ENCODE measurements at regions not wholly inside any gene's neighbourhood (a gene's known extent, or its start where the extent isn't known, plus 50 kb on each side); places are given as distances from the start of the nearest gene placed in this dataset.
A peak's percentile ranks its signal among the peaks of the same experiment; 100 is the strongest.

DNA sequence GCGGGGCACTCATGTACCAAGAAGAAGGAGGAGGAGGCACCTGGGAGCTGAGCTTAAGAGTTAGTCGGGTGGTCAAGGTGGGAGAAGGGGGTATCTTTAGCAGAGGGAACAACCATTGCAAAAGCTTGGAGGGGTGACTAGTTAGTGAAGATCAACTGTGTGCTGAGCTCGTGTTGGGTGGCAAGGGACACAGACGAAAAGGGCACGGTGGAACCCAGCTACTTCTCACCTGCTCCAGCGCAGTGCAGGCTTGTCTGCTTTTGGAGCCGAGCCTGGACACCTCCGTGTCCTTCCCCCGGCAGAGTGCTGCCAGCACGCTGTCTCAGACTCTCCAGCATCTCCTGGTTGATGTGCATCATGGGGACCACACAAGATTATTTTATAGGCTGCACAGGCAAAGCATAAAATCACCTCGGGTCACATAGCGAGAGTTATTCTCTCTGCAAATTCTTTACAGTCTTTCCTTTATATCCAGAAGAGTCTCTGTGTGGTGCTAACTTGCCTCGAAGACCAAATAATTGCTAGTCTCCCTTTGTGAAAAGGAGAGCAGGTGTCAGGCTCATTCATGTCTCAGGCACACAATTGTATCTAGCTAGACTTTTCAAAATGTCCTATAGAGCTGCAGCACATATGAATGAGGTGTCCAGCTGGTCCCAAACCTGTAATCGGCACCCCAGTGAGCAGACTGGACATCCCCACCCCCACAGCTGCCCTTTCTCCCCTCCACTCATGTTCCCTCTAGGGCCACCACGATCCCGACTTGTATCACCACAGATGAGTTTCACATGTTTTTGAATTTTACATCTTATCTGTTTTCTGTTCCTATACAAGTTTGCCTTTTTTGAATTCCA is 123.4 kb downstream of the CEBPB start:
- no peak for DNase-seq (ENCODE audit: low read depth)

DNA sequence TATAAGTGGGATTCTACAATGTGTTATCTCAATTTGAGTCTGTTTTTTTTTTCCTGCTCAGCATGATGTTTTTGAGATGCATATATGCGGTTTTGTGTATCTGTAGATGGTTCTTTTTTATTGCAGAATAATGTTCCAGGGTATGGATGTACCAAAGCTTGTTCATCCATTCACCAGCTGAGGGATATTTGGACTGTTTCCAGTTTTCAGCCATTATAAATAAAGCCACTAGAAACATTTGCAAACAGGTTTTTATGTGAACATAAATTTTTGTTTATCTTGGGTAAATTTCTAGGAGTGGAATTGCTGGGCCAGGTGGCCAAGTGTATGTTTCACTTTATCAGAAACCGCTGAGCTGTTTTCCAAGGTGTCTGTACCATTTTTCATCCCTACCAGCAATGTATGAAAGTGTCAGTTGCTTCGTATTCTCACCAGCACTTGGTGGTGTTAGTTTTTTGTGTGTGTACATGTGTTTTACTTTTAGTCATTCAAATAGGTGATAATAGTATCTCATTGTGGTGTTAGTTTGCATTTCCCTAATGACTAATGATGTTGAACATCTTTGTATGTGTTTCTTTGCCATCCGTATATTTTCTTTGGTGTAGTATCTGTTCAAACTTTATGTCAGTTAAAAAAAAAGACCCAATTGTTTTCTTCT is 124.2 kb downstream of the CEBPB start:
- no peak for DNase-seq (ENCODE audit: low read depth)

DNA sequence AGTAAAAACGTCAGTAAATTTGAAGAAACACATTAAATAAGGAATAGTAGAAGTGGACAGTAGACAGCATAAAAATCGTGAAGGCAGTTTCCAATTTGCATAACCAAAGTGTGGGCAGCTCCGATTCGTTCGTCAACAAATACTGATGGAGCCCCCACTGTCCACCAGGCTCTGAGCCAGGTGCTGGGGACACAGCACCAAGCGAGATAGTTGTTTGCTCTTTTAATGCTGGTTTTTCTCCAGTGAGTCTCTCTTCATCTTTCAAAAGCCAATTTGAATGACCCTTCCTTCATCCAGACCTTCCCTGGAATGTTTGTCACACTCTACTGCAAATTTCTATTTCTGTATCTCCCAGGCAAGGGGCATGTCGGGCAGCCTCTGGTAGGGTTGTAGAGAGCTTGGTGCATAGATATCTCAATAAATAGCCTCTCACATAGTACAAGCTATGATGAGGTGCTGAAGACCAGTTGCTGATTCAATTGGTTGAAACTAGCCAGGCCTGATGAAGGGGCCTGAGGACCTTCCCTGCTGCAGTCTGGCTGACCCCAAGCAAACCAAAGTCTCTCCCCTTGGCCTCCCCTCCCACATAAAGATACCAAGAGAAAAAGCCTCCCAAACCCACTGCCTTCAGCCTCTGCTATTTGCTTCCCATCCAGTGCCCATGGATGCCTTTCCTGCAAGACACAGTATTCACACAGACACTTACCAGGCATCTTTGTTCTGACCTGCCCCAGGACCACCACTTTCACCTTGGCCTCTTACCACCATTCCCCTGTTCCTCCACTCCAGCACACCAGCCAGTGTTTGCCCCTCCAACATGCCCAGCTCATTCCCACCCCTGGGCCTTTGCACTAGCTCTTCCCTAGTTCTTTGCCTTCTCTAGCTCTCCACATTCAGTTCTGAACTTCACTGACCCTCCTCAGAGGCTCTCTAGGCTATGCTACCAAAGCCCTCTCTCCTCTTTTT is 125.2 kb downstream of the CEBPB start:
- DNase-seq (ENCODE audit: low read depth): no peak

DNA sequence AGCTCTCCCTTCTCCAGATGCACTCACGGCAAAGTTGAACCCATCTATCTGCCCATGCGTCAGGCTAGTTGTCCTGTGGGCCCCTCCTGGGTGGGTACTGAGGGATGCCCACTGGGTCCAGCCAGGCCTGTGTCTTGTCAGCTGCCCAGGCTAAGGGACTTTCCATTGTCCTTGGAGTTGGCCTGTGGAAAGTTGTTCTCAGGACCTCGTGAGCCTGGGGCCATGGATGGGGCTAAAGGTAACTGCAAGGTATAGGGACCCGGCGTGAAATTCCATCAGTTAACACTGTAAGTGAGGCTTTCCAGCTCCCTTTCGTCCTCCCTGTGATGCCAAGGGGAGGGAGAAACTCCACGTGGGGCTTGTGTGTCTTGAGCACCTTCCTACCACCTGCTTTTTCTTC is 126.5 kb downstream of the CEBPB start:
- no peak for DNase-seq (ENCODE audit: low read depth)

DNA sequence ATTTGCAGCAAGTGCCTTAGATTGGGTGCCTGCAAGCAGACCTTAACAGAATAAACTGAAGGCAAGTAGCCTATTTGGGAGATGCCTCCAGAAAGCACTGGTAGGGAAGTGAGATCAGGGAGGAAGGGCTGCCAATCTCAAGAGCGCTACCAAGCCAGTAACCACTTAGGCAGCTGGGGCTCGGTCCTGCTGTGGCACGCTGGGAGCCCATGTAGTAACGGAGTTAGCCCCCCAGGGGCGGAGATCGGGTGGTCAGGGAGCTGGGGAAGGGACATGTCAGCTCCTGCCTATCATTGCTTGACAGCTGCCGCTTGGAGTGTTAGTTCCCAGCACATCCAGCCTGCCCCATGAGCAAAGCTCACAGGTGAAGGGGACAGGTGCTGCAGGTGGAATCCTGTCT is 127.0 kb downstream of the CEBPB start:
- DNase-seq (ENCODE audit: low read depth): no peak

DNA sequence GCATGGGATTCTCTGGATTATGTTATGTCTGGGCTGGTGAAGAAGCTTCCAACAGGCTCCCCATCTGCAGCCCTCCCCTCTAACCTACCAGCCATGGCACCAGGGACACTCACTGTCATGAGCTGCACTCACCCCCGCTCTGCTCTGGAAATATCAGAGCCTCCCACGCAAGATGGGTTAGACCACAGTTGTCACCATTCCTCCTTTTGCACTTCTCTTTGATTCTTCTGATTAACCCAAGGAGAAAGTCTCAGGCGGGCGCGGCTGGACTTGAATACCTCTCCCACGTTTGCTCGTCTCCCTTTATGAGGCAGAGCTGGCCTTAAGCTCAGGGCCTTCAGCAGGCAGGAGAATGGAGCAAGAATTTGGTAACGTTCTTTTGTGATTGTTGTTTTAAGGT is 128.1 kb downstream of the CEBPB start:
- DNase-seq (ENCODE audit: low read depth): no peak

DNA sequence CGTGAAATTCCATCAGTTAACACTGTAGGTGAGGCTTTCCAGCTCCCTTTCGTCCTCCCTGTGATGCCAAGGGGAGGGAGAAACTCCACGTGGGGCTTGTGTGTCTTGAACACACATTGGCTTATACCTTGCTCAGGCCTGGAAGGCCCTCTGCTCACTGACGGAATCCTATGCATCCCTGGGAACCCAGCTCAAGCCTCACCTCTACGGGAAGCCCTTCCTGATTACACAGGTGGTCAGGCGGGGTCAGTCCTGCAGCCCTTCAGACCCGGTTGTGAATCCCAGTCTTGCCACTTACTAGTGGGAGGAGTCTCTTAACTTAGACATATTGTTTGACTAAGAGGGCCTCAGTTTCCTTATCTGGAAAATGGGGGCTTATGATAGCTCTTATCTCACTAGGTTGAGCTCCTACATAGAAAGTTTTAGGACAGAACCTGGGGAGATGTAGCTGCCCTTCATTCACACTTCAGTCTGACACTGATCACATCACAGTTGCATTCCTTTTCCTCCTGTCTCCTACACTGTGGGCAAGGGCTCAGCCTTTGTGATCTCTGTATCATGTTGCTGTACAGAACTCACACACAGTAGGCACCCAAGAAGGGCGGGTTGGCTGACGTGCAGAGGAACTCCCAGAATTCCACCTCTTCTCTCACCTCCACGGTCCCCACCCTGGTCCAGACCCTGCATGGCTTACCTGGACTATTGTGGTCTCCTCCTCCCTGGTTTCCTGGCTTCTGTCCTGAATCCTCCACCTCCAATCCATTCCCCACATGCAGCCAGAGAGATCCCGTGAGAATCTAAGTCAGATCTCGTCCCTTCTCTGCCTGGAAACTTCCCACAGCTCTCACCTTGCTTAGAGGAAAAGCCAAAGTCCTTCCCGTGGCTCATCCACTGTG is 129.6 kb downstream of the CEBPB start:
- DNase-seq (ENCODE audit: low read depth): no peak

DNA sequence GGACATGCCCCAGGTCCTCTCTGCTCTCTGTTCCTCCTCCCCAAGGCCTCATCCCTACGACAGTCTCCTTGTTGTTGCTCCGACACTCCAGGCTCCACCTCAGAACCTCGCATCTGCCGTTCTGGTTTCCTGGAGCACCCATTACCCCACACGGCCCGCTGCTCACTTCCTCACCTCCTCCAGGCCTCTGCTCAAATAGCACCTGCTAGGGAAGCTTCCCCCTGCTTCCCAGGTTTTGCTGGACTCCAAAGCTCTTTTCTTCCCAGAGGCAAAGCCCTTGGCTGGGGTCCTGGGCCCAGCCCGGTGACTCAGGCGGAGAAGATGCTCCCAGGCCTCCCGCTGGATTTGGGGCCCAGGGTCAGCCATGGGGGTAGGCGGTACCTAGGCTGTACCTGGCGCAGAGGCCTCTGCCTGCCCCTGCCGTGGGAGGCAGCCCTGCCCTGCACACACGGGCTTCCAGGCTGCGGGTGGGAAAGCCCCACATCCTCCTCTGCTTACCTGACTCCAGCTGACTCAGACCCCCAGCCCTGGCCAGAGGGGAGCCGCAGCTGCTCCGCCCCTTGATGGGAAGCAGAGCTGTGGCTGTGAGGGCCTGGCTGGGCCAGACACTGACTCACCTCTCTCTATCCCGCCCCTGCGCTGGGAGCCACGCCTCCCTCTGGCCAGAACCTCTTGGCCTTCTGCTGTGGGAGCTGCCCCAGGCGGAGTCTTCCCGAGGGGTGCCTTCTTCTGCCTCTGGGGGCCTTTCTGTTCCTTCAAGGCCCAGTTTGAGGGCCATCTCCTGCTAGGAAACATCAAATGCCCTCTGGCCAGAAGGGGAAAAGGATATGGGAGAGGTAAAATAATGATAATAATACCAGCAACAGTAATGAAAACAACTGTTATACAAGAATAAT is 130.5 kb downstream of the CEBPB start:
- DNase-seq (ENCODE audit: low read depth): peak; percentile 76

DNA sequence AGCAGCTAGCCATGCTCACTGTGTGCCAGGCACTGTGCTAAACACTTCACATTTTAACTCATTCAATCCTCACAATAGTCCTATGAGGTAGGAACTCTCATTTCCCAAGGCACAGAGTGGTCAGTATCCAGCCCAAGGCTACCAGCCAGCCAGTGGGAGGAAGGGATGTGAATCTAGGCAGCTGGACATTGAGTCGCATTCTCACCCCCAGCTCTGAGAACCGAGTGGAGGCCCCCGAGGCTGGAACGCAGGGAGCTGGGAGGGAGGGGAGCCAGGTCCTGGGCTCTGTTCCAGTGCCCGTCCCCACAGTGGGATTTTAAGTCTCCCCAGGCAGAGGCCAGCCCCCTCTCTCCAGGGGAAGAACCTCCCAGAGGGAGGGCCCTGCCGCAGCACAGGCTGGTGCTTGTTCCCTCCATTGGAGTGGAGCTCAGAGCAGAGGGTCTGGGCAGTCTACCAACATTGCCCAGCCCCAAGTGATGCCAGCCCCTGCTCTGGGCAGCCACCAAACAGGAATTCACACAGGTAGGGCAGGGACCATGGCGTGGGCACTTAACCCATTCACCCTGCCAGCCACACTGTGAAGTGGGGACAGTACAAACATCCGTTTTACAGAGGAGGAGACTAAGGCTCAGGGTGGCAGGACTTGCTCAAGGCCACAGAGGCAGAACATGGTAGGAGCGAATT is 131.3 kb downstream of the CEBPB start:
- DNase-seq (ENCODE audit: low read depth): no peak

DNA sequence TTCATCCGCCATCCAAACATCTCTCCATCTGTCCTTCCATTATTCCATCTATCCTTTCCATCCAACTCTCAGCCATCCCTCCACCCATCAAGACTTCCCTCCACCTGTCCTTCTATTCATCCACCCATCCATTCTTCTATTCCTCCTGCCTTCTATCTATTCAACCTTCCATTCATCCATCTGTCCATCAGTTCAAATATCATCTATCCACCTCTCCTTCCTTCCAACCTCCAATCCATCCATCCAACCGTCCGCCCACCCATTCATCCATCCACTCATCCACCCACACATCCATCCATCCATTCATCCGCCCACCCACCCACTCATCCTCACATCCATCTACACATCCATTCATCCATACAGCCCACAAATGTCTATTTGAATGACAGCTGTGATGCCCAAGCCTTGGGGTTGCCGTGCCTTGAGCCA is 132.1 kb downstream of the CEBPB start:
- DNase-seq (ENCODE audit: low read depth): no peak

DNA sequence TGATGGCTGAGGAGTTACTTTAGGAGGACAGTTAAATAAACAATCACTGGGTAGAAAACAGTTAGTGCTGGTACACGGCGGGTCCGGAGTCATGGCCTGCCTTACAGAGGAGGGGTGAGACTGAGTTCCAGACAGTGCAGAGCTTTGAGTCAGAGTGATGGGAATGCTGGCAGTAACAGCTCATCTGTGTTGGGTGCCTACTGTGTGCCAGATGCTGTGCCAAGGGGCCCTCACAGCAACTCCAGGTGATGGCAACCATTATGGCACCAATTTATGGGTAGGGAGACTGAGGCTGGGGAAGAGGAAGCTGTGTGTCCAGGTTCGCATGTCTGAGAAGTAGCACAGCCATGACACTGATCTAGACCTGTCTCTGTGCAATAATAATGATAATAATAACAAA is 132.6 kb downstream of the CEBPB start:
- no peak for DNase-seq (ENCODE audit: low read depth)

DNA sequence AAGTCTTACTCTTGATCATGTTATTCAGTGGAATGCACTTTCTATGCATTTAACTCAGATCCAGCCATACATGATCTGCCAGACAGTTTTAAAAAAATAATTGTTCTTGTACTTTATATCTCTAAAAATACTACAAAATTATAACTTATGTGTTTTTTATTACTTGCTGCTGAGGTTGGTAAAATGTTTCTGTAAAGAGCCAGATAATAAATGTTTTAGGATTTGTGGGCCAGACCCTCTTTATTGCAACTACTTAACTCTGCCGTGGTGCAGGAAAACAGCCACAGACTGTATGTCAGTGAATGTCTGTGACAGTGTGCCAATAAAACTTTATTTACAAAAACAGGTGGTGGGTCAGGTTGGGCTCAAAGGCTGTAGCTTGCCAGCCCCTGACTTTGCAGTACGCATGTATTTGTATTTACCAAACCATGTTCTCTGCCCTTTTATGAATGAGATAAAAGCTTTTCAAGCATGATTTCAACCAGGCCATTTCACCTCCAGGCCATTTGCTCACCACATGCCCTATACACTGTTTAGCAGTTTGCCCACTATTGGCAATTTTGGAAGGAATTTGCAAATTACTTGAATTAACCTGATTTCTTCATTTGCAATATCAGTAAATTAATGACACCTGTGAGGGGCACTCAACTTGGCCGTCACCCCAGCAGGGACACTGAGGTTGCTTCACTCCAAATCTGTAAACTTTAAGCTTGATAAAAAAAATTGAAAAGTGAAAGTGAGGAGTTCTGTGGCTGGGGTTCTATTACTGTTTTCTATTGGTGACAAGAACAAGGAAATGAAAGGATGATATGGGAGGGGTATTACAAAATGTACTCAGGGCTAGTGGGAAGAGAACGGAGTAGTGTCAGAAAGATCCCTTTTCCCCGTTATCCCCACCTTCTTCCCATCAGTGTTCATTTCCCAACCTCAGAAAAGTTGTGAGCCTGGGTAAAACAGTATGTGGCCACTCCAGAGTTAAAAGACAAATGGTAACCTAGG is 133.4 kb downstream of the CEBPB start:
- DNase-seq (ENCODE audit: low read depth): no peak

DNA sequence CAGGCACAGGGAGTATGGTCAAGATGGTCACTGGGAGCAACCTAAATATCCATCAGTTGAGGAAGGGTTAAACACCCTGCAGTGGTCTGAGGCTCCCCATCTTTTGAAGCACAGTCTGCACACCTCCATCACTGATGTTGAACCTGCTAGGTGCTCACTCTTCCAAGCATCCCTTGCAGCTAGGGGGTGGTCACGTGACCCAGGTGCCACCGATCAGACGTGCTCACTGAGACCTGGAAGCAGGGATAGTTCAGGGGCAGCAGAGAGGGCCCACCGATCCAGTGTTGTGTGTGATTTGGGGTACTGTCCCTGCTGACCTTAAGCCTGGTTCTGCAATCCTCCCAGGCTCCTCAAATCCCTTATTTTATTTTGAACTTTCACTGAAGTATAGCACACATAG is 134.6 kb downstream of the CEBPB start:
- DNase-seq (ENCODE audit: low read depth): no peak

DNA sequence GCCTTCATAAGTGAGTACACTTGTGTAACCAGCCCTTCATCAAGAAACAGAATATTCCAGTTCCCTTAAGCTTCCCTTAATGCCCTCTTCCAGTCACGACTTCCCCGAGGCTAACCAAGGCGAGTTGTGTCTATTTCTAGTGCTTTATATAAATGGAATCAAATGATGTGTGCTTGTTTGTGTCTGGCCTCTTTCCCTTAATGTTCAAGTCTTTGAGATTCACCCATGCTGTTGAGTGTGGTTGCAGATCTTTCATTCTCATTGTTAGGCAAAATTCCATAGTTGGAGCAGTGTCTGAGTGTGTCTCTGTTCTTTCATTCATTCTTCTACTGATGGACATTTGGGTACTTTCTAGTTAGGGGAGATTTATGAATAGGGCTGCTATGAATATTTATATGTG is 135.0 kb downstream of the CEBPB start:
- DNase-seq (ENCODE audit: low read depth): no peak

DNA sequence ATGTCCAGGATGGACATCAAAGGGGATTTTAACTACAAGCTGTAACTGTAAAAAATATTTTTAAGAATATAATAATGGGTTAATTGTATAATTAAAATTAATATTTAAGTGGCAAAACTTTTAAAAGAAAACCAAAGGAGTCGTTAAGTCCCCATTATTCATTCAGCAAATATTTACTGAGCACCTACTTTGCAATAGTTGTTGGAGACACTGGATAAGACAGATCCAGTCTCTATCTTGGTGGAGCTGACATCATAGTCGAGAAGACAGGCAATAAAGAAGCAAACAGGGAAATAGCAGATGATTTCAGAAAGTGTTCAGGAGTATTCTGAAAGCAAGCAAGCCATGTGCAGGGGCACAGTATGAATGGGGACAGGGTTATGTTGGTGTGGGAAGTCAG is 137.0 kb downstream of the CEBPB start:
- DNase-seq (ENCODE audit: low read depth): no peak

DNA sequence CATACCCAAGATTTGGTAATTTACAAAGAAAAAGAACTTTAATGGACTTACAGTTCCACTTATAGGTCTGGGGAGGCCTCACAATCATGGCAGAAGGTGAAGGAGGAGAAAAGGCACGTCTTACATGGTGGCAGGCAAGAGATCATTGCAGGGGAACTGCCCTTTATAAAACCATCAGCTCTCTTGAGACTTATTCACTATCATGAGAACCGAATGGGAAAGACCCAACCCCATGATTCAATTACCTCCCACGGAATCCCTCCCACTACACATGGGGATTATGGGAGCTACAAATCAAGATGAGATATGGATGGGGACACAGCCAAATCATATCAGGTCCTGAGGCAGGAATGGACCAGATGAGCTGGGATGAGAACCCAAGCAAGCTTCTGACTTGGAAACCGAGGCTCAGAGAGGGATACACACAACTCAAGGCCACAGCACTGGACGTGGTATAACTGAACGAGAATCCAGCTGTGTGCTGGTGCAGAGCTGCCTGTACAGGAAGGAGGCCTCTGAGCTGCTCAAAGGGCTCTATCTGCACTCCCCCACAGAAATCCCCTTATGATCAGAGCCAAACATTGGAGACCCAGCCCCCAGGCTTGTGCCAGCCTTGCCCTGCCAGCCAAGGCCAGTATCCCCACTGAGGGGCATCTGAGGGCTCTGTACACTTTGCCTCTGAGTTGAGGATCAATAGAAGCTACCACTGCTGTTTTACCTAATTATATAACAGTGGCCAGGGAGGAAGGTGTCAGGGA is 137.8 kb downstream of the CEBPB start:
- DNase-seq (ENCODE audit: low read depth): no peak

DNA sequence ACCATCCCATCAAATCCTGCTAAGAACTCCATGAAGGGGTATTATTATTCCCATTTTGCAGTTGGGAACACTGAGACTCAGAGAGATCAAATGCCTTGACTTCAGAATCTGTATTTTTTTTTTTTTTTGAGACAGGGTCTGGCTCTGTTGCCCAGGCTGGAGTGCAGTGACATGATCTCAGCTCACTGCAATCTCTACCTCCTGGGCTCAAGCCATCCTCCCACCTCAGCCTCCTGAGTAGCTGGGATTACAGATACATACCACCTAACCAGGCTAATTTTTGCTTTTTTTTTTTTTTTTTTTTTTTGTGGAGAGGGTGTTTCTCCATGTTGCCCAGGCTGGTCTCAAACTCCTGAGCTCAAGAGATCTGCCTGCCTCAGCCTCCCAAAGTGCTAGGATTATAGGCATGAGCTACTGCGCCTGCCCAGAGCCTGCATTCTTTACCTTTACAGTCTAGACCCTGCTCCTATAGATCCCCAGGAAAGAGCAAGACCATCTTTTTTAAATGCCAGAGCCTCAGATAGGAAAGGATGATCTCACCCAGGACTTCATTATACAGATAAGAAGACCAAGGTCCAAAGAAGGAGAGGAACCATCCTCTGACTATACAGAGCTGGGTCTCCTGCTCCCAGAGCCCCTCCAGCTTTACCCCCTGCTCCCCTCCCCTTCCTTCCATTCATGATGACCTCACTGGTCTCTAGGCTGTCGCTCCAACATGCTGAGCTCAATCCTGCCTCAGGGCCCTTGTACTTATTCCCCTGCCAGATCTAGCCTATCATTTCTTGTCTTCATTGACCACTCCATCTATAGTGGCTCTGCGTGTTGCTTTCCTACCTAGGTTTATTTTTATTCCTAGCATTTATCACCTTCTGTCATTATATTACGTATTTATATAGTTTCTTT is 138.6 kb downstream of the CEBPB start:
- no peak for DNase-seq (ENCODE audit: low read depth)

Measured in fibroblast of the conjunctiva (primary cell).